GM12892 (cell line): ENCODE measurements at regions not wholly inside any gene's neighbourhood (a gene's known extent, or its start where the extent isn't known, plus 50 kb on each side); places are given as distances from the start of the nearest gene placed in this dataset.

Experiments used
- DNase-seq: peaks from one replicate; pipeline ENCODE4 v3.0.0; 2011; ENCODE audit not compliant: insufficient read length
- FAIRE-seq: peaks from 2 replicates; lab custom pipeline; 2011; peaks lifted over from hg19 to GRCh38; lab: Jason Lieb, UNC
- POLR2A ChIP-seq: IDR thresholded peaks from 2 replicates; pipeline ENCODE4 v1.6.1; 2011; ENCODE audit warnings: low read depth, low read length, control low read depth
- POLR2AphosphoS5 ChIP-seq: IDR thresholded peaks from 2 replicates; pipeline ENCODE4 v1.6.1; 2011; ENCODE audit warnings: low read depth, low read length, control low read depth
- TAF1 ChIP-seq: IDR thresholded peaks from 2 replicates; pipeline ENCODE4 v1.6.1; 2011; ENCODE audit warnings: low read depth, mild to moderate bottlenecking, control low read depth, low read length, borderline replicate concordance

DNA sequence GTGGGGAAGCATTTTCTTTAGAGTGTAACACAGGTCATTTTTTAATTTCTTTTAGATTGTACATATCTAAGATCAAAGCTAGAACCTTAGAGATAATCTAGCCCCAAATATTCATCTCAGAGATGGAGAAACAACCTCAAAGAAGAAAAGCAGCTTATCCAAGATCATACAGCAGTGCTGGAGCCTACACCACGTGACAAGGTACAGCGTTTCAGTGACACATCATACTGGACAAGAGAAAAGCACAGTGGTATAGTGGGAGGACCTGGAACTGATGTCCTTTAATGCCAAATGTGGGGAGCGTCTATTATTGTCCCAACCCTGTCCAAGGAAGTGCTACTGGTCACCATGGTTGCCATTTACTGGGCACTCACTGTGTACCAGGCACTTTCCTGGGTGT lies 445.8 kb downstream of the RPS24 start:
- DNase-seq (no peak), FAIRE-seq (no peak)
- no peak for TF ChIP-seq POLR2AphosphoS5

DNA sequence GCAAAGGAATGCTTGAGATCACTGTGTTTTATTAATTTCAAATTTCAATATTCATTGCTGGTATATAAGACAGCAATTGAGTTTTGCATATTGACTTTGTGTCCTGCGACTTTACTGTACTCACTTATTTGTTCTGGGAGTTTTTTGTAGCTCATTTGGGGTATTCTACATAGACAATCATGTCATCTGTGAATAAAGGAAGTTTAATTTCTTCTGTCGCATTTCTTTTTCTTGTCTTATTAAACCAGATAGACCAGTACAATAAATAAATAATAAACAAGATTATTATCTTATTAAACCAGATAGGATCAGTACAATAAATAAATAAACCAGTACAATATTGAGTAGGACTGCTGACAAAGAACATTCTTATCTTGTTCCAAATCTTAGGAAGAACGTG lies 448.2 kb downstream of the RPS24 start:
- FAIRE-seq: no peak
- no peak for TF ChIP-seq TAF1
- TF ChIP-seq POLR2A: no peak
- TF ChIP-seq POLR2AphosphoS5: no peak
- no peak for DNase-seq

DNA sequence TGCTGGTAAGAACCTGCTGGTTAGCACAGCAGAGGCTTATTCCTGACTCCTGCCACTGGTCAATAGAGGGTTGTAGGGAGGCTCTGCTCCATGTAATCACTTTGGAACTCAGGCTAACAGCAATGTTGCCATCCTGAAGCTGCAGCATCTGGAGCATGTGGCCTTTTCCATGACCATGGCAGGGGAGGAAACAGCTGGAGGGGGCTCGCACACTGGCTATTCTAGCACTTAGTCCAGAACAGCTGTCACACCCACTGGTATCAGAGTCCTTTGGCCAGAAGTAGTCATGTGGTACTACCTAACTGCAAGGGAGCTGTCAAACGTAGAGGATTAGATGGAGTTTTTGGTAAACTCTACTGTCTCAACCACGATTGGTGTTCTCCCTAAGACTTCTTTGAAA lies 450.0 kb downstream of the RPS24 start:
- no peak for TF ChIP-seq POLR2A
- TF ChIP-seq TAF1: no peak
- no peak for TF ChIP-seq POLR2AphosphoS5
- FAIRE-seq (no peak), DNase-seq (no peak)

DNA sequence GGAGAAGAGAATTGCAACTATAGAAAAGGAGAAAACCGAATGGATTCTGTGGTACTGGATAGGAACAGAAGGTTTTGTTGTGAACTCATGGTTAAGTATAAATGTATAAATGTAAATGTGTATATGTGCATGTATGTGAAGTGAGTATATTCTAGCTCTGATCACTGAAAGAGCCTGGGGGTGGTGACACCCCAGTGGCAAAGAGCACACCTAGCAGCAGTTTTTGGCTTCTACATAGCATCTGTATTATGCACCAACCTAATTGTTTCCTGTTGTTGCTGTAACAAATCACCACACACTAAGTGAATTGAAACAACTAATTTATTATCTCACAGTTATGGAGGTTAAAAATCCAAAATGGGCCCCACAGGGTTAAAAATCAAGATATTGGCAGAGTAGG lies 455.4 kb downstream of the RPS24 start:
- DNase-seq (no peak), FAIRE-seq (no peak)
- TF ChIP-seq POLR2A (no peak), TAF1 (no peak), POLR2AphosphoS5 (no peak)

DNA sequence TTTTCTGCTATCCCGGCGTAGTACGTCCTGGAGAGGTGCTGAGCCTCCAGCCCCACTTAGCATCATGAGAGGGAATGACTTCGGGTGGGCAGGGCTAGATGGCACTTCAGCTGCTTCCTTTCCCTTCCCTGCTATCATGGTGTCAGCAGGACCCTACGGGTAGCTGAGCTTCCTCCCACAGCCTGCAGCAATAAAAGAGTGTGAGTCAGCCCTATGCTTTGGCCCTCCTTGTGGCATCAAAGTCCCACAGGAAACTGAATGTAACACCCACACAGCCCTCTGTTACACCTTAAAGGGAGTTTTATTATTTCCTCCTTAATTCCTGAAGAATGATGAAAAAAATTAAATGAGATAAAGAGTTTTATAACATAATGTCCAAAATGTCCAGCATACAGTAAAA lies 458.1 kb downstream of the RPS24 start:
- no peak for DNase-seq
- FAIRE-seq: no peak
- TF ChIP-seq POLR2A (no peak), TAF1 (no peak), POLR2AphosphoS5 (no peak)

DNA sequence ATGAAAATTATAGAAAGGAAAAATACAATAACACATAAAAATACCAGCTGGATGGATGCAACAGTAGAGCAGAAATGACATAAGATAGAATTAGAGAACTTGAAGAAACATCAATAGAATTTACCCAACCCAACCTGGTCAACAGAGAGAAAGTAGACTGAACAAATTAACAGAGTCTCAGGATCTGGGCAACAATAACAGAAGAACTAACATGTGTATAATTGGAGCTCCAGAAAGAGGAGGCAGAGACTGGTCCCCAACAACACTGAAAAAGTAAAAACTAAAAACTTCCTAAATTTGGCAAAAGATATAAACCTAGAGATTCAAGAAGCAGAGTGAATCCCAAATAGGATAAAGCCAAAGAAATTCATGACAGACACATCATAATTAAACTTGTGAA lies 458.8 kb downstream of the RPS24 start:
- no peak for TF ChIP-seq POLR2A
- no peak for TF ChIP-seq POLR2AphosphoS5
- TF ChIP-seq TAF1: no peak
- FAIRE-seq (no peak), DNase-seq (no peak)

DNA sequence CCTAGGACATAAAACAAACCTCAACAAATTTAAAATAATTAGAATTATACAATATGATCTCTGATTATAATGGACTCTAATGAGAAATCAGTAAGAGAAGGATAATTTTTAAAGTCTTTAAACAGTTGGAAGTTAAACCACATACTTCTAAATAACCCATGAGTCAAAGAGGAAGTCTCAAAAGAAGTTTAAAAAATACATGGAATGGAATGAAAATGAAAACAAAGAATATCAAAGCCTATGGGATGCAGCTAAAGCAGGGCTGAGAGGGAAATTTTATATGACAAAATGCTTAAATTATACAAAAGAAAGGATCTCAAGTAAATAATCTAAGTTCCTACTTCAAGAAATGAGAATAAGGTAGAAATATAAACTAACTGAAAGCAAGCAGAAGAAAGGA lies 460.5 kb downstream of the RPS24 start:
- FAIRE-seq: no peak

DNA sequence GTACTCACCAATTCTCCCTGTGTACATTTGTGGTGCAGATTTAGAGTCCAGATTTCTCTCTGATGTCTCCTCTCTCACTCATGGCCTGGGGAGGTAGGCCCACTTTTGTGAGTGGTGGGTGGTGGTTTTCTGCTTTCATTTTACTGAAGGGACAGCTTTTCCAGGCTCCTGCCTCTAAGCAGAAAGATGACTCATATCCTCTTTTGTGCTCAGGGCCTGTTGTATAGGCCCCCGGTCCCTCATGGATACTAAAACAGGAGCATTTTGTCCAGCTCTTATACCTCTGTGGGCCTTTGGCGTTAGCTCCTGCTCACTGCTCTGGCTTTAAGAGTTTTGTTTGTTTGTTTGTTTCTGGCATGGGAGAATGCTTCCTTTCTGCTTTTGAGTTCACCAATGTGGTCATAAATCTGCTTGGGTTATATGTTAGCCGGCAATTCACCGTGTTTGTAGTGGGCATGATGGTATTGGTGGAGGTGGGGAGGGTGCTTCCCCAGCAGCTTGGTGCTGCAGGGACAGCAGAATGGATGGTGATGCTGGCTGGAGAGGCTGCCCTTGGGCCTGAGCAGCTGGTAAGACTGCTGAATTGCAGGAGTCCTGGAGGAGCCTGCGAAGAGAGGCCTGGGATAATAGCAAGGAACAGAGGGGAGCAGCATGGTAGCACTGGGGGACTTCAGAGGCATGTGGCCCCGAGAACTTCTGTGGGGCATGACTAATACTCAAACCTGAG lies 468.7 kb downstream of the RPS24 start:
- TF ChIP-seq POLR2AphosphoS5 (no peak), TAF1 (no peak), POLR2A (no peak)
- DNase-seq: no peak
- FAIRE-seq: no peak

More for the DNA sequence above, 460.5 kb downstream of the RPS24 start:
- DNase-seq: no peak
- no peak for TF ChIP-seq POLR2A
- TF ChIP-seq TAF1: no peak
- no peak for TF ChIP-seq POLR2AphosphoS5

DNA sequence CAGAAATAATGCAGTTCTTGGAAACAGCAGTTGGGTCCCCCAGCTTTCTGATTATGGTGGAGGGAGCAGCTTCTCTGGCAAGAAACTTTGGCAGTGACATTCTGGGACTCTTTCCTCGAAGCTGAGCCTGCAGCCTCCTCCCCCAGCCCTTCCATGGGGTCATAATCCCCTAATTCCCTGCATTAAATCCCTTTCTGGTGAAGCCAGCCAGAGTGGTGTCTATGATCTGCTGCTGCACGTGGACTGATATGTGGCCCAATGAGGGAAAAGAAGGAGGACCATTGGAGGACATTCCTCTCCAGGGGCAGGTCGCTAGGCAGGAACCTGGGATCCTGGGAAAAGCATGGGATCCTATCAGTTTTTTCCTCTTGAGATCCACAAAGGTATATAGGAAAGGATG lies 470.5 kb downstream of the RPS24 start:
- no peak for TF ChIP-seq TAF1
- no peak for TF ChIP-seq POLR2A
- no peak for TF ChIP-seq POLR2AphosphoS5
- no peak for FAIRE-seq
- DNase-seq: no peak

DNA sequence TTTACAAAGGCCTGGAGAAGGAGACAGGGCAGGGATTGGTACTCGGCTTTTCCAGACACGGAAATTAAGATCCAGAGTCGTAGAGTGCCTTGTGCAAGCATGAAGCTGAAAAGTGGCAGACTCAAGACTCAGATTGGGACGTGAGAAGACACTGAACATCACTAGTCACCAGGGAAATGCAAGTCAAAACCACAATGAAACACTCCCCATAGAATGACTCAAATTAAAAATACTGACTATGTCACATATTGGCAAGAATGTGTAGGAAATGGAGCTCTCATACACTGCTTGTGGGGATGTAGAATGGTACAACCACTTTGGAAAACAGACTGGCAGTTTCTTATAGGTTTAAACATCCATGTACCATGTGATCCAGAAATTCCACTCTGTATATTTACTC lies 472.0 kb downstream of the RPS24 start:
- no peak for FAIRE-seq

DNA sequence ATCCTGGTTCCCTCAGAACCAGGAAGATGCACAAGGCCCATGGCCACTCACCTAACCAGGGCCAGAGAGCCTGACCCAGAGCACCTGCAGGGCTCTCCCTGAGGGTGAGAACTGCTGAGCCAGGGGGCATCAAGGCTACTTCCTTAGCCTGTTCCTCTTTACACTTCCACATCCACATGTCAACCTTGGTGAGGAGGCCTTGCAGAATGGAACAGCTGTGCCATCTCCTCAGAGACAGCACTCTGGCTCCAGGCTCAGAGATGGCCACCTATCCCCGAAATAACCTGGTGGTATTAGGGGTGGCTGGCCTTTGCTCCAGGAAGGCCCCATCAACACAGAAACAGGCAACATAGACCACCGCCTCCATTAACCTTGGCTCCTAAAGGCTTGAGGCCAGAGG lies 473.0 kb downstream of the RPS24 start:
- DNase-seq: no peak
- TF ChIP-seq TAF1: no peak
- TF ChIP-seq POLR2A: no peak
- TF ChIP-seq POLR2AphosphoS5: no peak
- FAIRE-seq: no peak

More for the DNA sequence above, 472.0 kb downstream of the RPS24 start:
- DNase-seq: no peak
- TF ChIP-seq POLR2AphosphoS5 (no peak), POLR2A (no peak), TAF1 (no peak)

DNA sequence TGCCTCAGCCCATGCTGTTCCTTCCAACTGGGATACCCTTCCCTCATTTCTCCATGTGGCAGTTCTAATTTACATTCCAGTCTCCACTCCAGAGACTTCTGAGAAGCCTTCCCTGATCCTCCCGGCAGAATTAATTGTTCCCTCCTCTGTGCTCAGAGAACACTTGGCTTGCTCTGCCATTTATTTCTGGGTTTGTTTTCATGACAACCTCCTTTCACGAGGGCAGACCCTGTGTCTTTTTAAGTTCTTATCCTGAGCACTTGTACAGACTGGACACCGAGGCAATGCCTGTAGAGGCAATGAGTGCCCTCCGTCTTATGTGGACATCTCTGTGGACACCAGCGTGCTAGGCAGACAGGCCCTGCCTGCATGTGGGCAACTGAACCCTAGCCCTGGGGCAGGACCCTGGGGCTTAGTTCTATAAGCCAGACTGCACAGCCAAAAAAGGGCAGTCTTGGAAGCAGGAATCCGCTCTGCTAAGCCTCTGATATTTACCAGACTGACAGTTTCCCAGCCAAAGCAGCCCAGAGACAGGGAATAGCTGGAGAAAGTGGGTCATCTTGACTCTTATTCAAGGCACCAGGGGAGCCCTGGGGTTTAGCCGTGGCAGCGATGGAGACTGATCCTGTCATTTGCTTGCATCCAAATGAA lies 474.0 kb downstream of the RPS24 start:
- FAIRE-seq (no peak), DNase-seq (no peak)
- TF ChIP-seq TAF1 (no peak), POLR2A (no peak), POLR2AphosphoS5 (no peak)
